SH-SY5Y (cell line): ENCODE measurements at regions not wholly inside any gene's neighbourhood (a gene's known extent, or its start where the extent isn't known, plus 50 kb on each side); places are given as distances from the start of the nearest gene placed in this dataset.

Source experiments
- GATA2 ChIP-seq: IDR thresholded peaks from 2 replicates; pipeline ENCODE4 v1.6.1; 2011; ENCODE audit warnings: mild to moderate bottlenecking, low read depth, low read length
- GATA3 ChIP-seq: IDR thresholded peaks from 2 replicates; pipeline ENCODE4 v1.6.1; 2011; ENCODE audit warnings: low read depth, mild to moderate bottlenecking, low read length, moderate library complexity

DNA sequence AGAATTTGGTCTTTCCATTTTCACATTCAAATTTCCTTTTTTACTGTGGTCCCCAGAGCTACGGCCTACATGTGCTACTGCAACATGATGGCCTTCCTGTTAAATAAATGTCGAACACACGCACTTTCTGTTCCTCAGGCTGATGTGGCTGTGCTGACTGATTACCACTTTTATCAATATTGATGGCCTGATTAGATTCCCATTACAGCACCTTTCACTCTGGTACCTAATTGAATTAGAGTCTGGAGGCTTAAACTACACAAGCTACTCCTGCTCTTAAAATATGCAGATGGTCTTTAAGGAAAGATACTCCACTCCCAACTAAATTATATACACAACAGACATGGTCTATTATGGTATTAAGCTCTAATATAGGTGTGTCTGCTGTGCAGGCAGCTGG, 301.6 kb downstream of the FRK start:
- no peak for TF ChIP-seq GATA2
- no peak for TF ChIP-seq GATA3

DNA sequence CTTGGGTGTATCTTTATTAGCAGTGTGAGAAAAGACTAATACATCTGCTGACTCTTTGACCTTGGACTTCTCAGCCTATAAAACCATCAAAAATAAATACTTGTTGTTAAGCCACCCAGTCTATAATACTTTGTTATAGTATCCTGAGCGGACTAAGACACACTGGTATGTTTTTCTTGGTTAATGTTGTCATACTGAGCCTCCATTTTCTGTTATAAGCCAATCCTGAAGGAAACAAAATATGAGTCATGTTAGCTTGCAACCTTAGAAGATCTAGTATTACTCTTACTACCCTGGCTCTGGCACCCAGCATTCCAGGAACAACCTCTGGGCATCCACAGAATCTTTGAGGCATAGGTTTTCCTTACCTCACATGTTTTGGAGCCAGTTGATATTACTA, 307.2 kb downstream of the FRK start:
- TF ChIP-seq GATA3 = no peak
- TF ChIP-seq GATA2 = no peak

DNA sequence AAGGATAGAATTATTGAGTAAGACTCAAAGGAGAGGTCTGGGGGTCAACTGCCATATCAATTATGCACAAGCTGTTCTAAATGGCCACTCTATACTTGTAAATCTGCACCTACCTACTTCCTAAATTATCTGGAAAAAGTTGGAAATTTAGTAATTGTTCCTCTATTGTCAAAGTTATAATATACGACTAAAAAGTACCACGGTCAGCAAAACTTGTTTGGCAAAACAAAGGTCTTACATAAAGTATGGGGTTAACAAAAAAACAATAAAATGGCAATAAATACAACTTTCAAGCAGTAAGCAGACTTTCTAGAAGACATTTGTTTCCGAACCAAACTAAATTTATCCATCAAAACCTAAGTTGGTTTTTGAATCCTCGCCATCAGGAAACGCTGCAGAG, 309.7 kb downstream of the FRK start:
- TF ChIP-seq GATA3 (no peak), GATA2 (no peak)

DNA sequence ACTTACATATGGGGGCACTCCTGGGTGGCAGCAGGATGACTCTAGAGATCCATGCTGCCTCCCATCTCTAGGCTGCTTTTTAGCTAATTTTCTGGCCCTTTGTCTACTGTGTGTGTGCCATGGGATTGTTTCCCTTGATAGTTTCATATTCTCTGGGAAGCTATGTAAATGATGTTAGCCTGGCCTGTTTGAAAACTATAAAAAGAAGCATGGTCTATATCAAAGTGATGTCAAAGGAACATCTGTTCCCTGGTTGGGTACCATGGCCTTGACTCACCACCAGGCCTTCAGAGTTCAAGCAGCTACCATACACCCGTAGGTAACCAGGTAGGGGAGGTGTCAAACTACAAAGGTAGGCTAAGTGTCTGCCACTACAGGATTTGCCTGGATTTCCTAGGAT, 310.4 kb downstream of the FRK start:
- no peak for TF ChIP-seq GATA3
- no peak for TF ChIP-seq GATA2

DNA sequence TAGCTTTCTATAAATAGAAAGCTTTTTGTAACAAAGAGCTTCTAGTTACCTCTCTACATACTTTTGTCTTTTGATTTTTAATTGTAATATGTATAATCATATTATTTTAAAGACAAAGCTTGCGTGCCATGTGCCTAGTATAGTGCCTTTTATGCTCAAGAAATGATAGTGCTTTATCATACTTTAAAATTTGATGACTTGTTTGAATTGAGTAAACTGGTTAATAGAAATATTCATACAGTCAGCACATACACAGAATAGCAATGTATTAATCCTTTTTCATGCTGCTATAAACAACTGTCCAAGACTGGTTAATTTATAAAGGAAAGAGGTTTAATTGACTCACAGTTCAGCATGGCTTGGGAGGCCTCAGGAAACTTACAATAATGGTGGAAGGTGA, 313.0 kb downstream of the FRK start:
- TF ChIP-seq GATA3 (no peak), GATA2 (no peak)

DNA sequence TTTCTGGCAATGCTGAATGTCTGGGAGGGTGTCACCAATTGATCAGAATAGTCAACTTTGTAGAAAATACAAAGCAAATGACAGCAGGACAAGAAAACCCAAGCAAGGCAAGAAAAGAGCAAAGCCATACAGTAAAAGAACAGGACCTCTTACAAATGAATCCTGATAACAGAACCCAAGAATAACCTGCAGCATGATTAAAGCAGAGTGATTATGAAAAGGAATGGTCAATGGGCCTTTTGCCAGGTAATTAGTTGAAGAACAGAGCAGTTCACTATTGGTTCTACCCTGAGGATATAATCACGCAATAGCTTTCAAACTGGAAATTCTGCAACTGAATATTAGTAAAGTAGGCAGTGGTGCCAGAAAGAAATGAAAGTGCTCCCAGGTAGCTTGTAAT, 319.8 kb downstream of the FRK start:
- 0 out of 2 replicates have a peak, but pooled peaks have one; percentile 13 for TF ChIP-seq GATA3
- TF ChIP-seq GATA2 = no peak

DNA sequence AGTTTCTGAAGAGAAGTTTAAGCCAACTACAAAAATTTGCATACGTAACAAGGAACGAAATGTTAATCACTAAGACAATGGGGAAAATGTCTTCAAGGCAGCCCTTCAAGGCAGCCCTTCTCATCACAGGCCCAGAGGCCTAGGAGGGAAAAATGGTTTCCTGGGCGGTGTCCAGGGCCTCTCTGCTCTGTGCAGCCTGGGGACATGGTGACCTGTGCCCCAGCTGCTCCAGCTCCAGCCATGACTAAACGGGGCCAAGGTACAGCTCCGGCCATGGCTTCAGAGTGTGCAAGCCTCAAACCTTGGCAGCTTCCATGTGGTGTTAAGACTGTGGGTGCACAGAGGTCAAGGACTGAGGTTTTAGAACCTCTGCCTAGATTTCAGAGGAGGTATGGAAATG, 325.1 kb downstream of the FRK start:
- TF ChIP-seq GATA2 (no peak), GATA3 (no peak)

DNA sequence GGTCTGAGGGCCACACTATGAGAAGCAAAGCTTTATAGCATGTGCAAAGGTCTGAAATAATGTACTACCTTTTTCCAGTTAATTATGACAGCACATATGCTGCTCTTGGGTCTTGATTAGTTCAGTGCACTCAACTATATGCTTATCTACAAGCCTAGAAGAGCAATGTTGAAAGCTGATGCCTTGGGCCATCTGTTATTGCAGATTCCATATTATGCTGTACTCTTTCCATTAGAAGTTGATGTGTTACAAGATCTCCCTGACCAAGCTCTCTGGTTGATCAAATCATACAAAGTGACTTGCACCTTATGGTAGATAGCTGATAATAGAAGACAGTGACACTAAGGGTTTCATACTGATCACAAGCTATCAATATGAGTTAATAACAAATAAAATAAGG, 327.3 kb downstream of the FRK start:
- TF ChIP-seq GATA3 (peak; percentile 53; the same call in 1 of the 2 replicates), GATA2 (peak; percentile 16; the same call in 1 of the 2 replicates)

DNA sequence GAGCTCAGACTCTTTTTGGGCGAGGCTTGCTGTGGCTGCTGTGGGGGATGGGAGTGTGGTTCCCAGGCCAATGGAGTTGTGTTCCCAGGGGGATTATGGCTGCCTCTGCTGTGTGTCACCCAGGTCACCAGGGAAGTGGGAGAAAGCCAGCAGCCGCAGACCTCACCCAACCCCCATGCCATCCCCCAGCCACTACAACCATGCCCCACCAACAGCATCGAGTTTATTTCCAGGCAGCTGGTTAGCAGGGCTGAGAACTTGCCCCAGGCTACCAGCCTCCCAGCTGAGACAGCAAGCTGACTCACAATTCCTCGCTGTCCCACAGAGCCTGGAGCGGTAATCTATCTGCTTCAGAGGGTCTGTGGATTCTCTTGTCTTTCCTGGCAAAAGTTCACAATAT, 331.7 kb downstream of the FRK start:
- no peak for TF ChIP-seq GATA3

DNA sequence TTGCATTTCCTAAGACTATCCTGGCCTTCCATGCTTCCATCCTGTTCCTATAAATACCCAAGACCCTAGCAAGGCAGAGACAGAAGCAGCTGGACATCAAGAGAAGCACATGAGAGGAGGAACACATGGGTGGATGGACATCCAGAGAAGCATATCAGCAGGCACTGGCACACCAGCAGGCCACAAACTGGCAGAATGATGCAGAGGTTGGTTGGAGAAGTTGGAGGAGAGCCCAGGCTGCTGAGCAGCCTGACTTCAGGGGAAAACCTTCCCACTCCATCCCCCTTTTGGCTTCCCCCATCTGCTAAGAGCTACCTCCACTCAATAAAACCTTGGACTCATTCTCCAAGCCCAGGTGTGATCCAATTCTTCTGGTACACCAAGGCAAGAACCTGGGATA, 332.5 kb downstream of the FRK start:
- TF ChIP-seq GATA2 (no peak), GATA3 (no peak)

DNA sequence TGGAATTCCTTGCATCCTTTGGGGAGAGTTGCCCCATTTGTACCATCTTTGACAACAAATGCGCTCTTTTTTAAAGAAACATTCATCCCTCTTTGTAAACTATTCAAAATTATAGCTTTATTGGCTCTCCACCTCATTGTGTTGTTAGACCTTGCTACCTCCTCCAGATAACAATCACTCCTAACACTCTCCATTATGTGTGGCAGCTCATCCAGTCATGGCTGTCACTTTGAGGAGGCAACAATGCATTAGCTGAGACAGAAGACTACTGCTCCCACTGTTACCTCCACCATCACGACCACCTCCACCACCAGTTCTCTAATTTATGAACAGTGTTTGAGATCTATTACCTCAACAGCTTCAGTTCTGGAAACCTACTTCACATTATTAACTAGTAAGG, 339.1 kb downstream of the FRK start:
- TF ChIP-seq GATA2 (no peak), GATA3 (no peak)

DNA sequence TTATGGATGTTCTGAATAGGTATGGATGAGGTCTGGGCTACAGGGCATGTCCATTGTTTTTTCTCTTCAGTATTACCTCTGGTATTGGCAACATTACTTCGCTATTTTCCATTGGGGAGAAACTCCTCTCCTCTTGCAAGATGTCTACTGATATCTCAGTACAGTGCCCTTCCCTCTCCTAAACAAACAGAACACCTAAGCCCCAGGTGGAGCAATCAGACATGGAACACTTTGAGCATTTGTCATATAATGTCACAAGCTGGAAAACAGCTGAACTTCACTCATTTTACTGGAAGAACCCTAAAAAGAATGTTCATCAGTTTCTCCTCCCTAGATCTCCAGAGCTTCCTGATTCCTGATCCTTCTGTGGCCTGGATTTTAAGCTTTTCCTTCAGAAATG, 339.8 kb downstream of the FRK start:
- TF ChIP-seq GATA2 (no peak), GATA3 (no peak)

DNA sequence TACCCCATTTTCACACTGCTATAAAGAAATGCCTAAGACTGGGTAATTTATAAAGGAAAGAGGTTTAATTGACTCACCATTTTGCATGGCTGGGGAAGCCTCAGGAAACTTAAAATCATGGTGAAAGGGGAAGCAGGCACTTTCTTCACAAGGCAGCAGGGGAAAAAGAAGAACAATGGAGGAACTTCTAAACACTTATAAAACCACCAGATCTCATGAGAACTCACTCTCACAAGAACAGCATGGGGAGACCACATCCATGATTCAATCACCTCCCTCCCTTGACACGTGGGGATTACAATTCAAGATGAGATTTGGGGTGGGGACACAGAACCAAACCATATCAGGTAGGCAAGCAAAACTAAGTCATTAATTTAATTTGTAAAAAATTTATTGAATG, 343.2 kb downstream of the FRK start:
- TF ChIP-seq GATA2 (no peak), GATA3 (no peak)

DNA sequence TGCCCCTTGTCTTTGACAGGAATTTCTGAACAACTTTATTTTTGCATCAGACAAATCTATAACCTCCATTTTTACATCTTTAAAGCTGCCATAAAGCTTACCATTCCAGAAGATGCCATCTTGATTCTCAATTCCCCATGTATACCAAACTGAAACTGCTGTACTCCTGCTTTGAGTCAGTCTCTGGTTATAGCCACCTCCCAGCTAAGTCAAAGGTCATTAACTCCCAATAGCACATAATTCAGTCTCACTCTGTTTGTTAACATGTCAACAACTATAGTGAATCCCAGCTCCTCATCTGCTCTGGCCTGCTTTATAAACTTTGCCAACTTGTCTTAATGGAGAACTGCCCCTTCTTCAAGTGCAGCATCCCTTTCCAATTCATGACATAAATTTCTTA, 343.6 kb downstream of the FRK start:
- TF ChIP-seq GATA3 (no peak), GATA2 (no peak)

DNA sequence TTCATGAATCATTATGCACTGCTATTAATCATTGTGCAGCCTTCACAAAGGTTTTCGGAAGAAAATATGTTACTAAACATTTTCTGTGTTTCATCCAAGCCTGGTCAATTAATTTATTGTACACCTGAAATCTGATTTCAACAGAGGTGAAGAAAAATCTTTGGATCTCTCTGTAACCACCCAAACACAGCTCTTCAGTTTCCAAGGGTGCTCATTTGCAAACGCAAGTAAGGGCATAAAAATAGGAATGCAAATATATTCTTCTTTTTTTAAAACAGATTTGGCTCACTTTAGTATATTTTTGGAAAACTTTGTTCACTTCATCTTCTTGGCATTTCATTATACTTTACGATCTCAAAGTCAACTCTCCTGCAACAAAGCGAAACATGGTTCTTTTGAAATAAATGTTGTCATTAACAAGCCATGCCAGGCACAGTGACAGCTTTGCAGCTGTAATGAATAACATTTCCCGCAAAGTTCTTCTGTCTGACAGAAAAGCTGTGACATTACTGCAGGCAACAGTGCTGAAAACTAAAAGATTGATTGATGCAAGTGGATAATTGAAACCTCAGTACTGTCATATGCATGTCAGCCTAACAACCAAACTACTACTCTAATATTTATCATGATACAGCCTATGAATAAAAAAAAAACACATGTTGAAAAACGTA, 348.3 kb downstream of the FRK start:
- no peak for TF ChIP-seq GATA2

DNA sequence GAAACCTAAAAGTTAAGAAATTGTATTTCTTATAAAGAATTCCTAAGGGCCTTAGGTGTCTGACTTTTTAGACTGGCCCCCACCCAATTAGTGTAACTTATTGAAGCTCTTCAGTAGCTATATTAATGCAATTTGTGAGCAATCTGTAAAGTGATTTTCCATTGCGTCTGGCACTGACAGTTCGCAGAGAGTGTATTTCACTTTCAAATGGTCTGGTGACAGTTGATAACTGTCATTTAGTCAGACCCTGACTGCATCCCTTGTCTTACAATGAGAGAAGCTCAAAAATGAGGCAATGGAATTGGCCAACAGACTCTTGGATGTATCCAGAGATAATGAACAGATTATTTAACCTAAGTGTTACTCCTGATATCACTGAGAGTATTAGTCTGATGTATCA, 351.8 kb downstream of the FRK start:
- TF ChIP-seq GATA2 (no peak), GATA3 (no peak)
